PC-9 (cell line): ENCODE measurements at regions not wholly inside any gene's neighbourhood (a gene's known extent, or its start where the extent isn't known, plus 50 kb on each side); places are given as distances from the start of the nearest gene placed in this dataset.

ENCODE experiments used
- BruUV-seq: library from RNA; stranded (reverse); fragments of 400-500 nt; replicated peaks from 2 replicates; lab custom pipeline; 2021; lab: Mats Ljungman, UMichigan
- CTCF ChIA-PET: fragments of 300-600 bp; sonication (Branson Sonifier 250); formaldehyde crosslinking; loops from one replicate; lab custom pipeline; 2022; ENCODE audit warnings: antibody characterized with exemption; lab: Charles Lee
- POLR2A ChIA-PET: fragments of 300-600 bp; sonication (Branson Sonifier 250); formaldehyde crosslinking; loops from one replicate; lab custom pipeline; 2022; ENCODE audit warnings: antibody characterized with exemption; ENCODE audit not compliant: unreplicated experiment; lab: Charles Lee
- DNase-seq, 2 experiments: peaks; one replicate each; pipeline versions ENCODE4 v3.0.0 to v3.0.0-alpha.2; 2015 to 2022; ENCODE audit warnings: mixed read lengths in 1 of 2
- H2AFZ ChIP-seq: fragments of 200-600 bp; sonication (generic); 2 replicates; pipeline ENCODE4 v1.8.1; 2017; ENCODE audit warnings: antibody characterized with exemption
- H3F3A ChIP-seq: fragments of 200-600 bp; sonication (generic); 2 replicates; pipeline ENCODE4 v1.8.1; 2017; ENCODE audit warnings: antibody characterized with exemption, mild to moderate bottlenecking, low read depth; ENCODE audit not compliant: insufficient read depth
- H3K27ac ChIP-seq: fragments of 200-600 bp; sonication (generic); 2 replicates; pipeline ENCODE4 v1.6.1; 2016; ENCODE audit warnings: mixed run types
- H3K27me3 ChIP-seq: fragments of 200-600 bp; sonication (generic); 2 replicates; pipeline ENCODE4 v1.6.1; 2016; ENCODE audit warnings: low read depth, mixed run types; ENCODE audit not compliant: insufficient read depth
- H3K36me3 ChIP-seq: fragments of 200-600 bp; sonication (generic); 2 replicates; pipeline ENCODE4 v1.6.1; 2016; ENCODE audit warnings: low read depth, mixed run types
- H3K4me1 ChIP-seq: fragments of 200-600 bp; sonication (generic); replicated peaks from 2 replicates; pipeline ENCODE4 v1.6.1; 2016; ENCODE audit warnings: mixed run types; ENCODE audit not compliant: insufficient read depth
- H3K4me2 ChIP-seq: fragments of 200-600 bp; sonication (generic); 2 replicates; pipeline ENCODE4 v1.6.1; 2017; ENCODE audit warnings: mixed run types
- H3K4me3 ChIP-seq: fragments of 200-600 bp; sonication (generic); 2 replicates; pipeline ENCODE4 v1.6.1; 2016; ENCODE audit warnings: mixed run types
- H3K79me2 ChIP-seq: fragments of 200-600 bp; sonication (generic); 2 replicates; pipeline ENCODE4 v1.6.1; 2017; ENCODE audit warnings: low read depth, mixed run types
- H3K9me2 ChIP-seq: fragments of 200-600 bp; sonication (generic); 2 replicates; pipeline ENCODE4 v1.8.1; 2017; ENCODE audit warnings: mild to moderate bottlenecking; ENCODE audit not compliant: insufficient read depth
- H3K9me3 ChIP-seq: fragments of 200-600 bp; sonication (generic); 2 replicates; pipeline ENCODE4 v1.8.1; 2016; ENCODE audit warnings: low read depth; ENCODE audit not compliant: insufficient read depth
- H4K20me1 ChIP-seq: fragments of 200-600 bp; sonication (generic); 2 replicates; pipeline ENCODE4 v1.8.1; 2017; ENCODE audit not compliant: insufficient read depth
- CTCF ChIP-seq: fragments of 200-600 bp; sonication (generic); conservative IDR thresholded peaks from 2 replicates; pipeline ENCODE4 v1.6.1; 2017; ENCODE audit warnings: mixed run types, antibody characterized with exemption, mild to moderate bottlenecking, moderate library complexity
- EZH2 ChIP-seq: fragments of 200-600 bp; sonication (generic); IDR thresholded peaks from 2 replicates; pipeline ENCODE4 v1.8.0; 2017; ENCODE audit warnings: antibody characterized with exemption, low read depth
- intact Hi-C: fragments of 100-400 bp; cut with micrococcal nuclease; formaldehyde crosslinking; loops from one replicate; pipeline ENCODE4 v1.10.0; 2022; ENCODE audit not compliant: unreplicated experiment

GRCh38 chr9:81850724-81851123, 77.5 kb upstream of the SPATA31D4 start:
- Histone ChIP-seq H3K36me3 (no peaks in the 10 kb centered on the region), H3K27ac (no peak overlapping the region), H3K4me1 (peaks cover 14% of the 10 kb centered on the region), H4K20me1 (no peaks in the 10 kb centered on the region), H3K4me3 (no peak overlapping the region), H3F3A (peaks cover 13% of the 10 kb centered on the region; the same call in 1 of the 2 replicates), H3K27me3 (no peaks in the 10 kb centered on the region), H2AFZ (no peak overlapping the region), H3K9me2 (no peaks in the 10 kb centered on the region; the same call in 1 of the 2 replicates), H3K9me3 (no peaks in the 10 kb centered on the region), H3K4me2 (no peak overlapping the region), H3K79me2 (no peaks in the 10 kb centered on the region)
- no TSS peak for BruUV-seq
- intact Hi-C loops, result no loop called here
- TF ChIP-seq EZH2 (no peak), CTCF (no peak)
- no peak for DNase-seq
- ChIA-PET CTCF (interaction anchor here (0.6 kb wide), 1 partner anchor 24 kb away, joined by 4 read pairs; no protein-coding TSS in a partner anchor), POLR2A (no interaction called here)

- POLR2A ChIA-PET, result no interaction called here
- Histone ChIP-seq H3K36me3 (no peaks in the 10 kb centered on the region), H3K79me2 (no peaks in the 10 kb centered on the region), H3K4me3 (no peak overlapping the region), H3K9me3 (no peaks in the 10 kb centered on the region), H3K4me2 (no peak overlapping the region), H3K27me3 (no peaks in the 10 kb centered on the region), H3K9me2 (no peaks in the 10 kb centered on the region; the same call in 1 of the 2 replicates), H2AFZ (no peak overlapping the region), H3F3A (peaks cover 13% of the 10 kb centered on the region; the same call in 1 of the 2 replicates), H4K20me1 (no peaks in the 10 kb centered on the region), H3K27ac (no peak overlapping the region), H3K4me1 (peaks cover 17% of the 10 kb centered on the region)
- no TSS peak for BruUV-seq
- intact Hi-C loops, result no loop called here
- no peak for TF ChIP-seq CTCF
- no peak for TF ChIP-seq EZH2
- CTCF ChIA-PET, result interaction anchor here (0.6 kb wide), 1 partner anchor 23 kb away, joined by 4 read pairs; no protein-coding TSS in a partner anchor
- DNase-seq, result no peak
Measured at GRCh38 chr9:81851340-81851739, 76.9 kb upstream of the SPATA31D4 start.

GRCh38 chr9:81852820-81853219, 75.4 kb upstream of the SPATA31D4 start:
- POLR2A ChIA-PET, result no interaction called here

More at GRCh38 chr9:81852820-81853219, 75.4 kb upstream of the SPATA31D4 start:
- no peak for TF ChIP-seq CTCF
- TF ChIP-seq EZH2, result no peak
- Histone ChIP-seq H2AFZ (no peak overlapping the region), H3K9me2 (no peaks in the 10 kb centered on the region; the same call in 1 of the 2 replicates), H3K4me1 (peaks cover 17% of the 10 kb centered on the region), H3K79me2 (no peaks in the 10 kb centered on the region), H3K36me3 (no peaks in the 10 kb centered on the region), H3K9me3 (no peaks in the 10 kb centered on the region), H3F3A (peaks cover 13% of the 10 kb centered on the region; the same call in 1 of the 2 replicates), H3K27ac (no peak overlapping the region), H4K20me1 (no peaks in the 10 kb centered on the region), H3K4me3 (no peak overlapping the region), H3K4me2 (no peak overlapping the region), H3K27me3 (no peaks in the 10 kb centered on the region)
- BruUV-seq, result no TSS peak
- intact Hi-C loops, result no loop called here
- DNase-seq, result no peak
- CTCF ChIA-PET, result no interaction called here
